GM10266 (cell line): ENCODE measurements at regions not wholly inside any gene's neighbourhood (a gene's known extent, or its start where the extent isn't known, plus 50 kb on each side); places are given as distances from the start of the nearest gene placed in this dataset.

ENCODE experiments used
- DNase-seq: peaks from one replicate; pipeline ENCODE4 v3.0.0; 2012; ENCODE audit errors: extremely low spot score
- TF ChIP-seq, protein P1 (sequence below): IDR thresholded peaks from 2 replicates; pipeline ENCODE4 v1.5.1; 2012; ENCODE audit warnings: mild to moderate bottlenecking, low read depth; ENCODE audit not compliant: control insufficient read depth, insufficient read depth; ENCODE audit errors: missing control alignments

DNA sequence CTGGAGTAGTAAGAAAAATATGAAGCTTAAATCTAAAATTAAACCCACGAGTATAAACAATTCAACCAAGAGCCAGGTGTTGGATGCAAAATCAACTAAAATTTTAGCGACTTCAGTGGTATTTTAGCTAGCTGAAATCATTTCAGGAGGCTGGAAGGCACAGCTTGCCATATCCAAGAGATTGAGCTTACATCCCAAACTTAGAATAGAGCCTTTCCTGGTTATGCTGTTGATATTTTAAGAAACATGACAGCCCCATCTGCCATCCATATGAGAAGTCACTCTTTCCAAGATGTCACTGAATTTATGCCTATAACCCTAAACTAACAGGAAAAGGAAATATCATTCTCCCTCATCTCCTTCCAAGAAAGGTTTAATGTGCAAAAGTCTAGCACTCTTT lies 334.0 kb downstream of the KCNA4 start:
- no peak for DNase-seq
- TF ChIP-seq, protein P1, sequence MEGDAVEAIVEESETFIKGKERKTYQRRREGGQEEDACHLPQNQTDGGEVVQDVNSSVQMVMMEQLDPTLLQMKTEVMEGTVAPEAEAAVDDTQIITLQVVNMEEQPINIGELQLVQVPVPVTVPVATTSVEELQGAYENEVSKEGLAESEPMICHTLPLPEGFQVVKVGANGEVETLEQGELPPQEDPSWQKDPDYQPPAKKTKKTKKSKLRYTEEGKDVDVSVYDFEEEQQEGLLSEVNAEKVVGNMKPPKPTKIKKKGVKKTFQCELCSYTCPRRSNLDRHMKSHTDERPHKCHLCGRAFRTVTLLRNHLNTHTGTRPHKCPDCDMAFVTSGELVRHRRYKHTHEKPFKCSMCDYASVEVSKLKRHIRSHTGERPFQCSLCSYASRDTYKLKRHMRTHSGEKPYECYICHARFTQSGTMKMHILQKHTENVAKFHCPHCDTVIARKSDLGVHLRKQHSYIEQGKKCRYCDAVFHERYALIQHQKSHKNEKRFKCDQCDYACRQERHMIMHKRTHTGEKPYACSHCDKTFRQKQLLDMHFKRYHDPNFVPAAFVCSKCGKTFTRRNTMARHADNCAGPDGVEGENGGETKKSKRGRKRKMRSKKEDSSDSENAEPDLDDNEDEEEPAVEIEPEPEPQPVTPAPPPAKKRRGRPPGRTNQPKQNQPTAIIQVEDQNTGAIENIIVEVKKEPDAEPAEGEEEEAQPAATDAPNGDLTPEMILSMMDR: no peak

GRCh38 chr11:29679996-29680395 lies 336.8 kb downstream of the KCNA4 start:
- no peak for DNase-seq
- TF ChIP-seq, protein P1: no peak

DNA sequence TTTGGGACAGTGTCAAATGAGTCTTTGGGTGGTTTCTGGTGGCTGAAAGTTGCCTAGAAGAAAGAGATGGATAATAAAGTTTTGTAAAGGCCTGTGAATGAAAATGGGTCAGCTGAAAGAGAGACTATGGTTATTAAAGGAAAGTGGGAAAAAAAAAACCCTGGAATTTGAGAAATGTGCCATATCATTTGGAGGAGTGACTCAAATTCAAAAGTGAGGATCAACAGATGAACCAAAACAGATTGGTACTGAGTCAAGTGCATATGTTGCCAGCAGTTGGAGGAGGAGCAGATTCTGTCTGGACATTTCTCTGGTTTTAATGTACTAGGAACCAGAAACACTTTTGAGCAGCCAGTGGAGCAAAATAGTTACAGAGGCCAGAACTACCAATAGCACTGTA lies 339.8 kb downstream of the KCNA4 start:
- TF ChIP-seq, protein P1: no peak
- no peak for DNase-seq

DNA sequence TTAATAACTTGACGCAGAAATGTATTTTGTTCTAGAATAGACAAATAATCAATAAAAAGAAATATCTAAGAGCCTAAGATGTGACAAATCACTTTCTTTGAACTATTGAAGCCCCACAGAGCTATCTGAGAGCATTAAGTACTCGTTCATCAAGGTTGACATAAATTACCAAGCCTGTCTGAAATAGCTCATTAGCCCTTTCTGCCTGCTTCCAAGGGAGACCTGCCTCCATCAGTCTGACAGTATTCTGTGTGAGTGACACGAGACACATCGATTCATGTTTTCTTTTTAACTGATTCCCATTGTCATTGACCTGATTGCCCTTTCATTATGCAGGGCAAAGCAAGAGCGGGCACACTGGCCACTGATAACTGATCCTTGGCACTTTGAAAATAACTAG lies 347.5 kb downstream of the KCNA4 start:
- no peak for DNase-seq
- TF ChIP-seq, protein P1: no peak

GRCh38 chr11:29657709-29658108 lies 359.1 kb downstream of the KCNA4 start:
- TF ChIP-seq, protein P1: no peak
- DNase-seq: no peak

- no peak for DNase-seq
- TF ChIP-seq, protein P1: no peak
Observed at GRCh38 chr11:29656597-29656996, 360.2 kb downstream of the KCNA4 start.

DNA sequence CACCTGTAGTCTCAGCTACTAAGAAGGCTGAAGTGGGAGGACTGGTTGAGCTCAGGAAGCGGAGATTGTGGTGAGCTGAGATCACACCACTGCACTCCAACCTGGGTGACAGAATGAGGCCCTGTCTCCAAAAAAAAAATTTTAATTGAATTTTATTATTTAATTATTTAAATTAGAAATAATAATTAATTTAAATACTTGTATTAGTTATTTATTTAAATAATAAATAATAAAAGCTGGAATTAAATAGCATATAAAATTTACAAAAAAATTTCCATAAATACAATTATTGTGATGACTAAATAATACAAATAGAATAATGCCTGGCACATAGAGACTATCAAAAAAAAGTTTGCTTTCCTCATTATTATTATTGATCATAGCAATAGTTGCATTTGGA lies 371.5 kb downstream of the KCNA4 start:
- DNase-seq: no peak
- TF ChIP-seq, protein P1: no peak

DNA sequence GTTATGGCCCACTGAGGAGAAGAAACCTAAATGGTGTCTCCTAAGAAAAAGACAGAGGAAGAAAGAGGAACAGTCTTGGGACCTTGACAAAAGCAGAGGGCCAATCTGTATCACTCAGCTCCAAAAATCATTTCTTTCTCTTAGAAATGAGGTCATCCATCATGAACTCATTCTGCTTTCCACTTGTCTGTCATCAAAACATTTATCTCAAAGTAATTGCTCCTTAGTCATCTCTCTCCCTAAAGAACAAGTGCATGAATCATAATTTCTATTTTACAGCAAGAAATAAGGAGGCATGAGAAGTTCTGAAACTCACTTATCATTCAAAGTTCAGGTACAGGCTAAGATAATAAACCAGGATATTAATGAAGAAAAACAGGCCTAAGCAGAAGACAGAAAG lies 375.6 kb downstream of the KCNA4 start:
- DNase-seq: no peak
- TF ChIP-seq, protein P1: no peak
